Esophagus muscularis mucosa (tissue), 3 donors: ENCODE measurements at regions not wholly inside any gene's neighbourhood (a gene's known extent, or its start where the extent isn't known, plus 50 kb on each side); places are given as distances from the start of the nearest gene placed in this dataset.

Experiments used
- CTCF ChIP-seq, 3 experiments: fragments of 200-600 bp in 2 of 3; fragments of 450-650 bp in 1 of 3; sonication (generic) in 2 of 3; IDR thresholded peaks; one replicate each; pipeline ENCODE4 v1.5.1; 2017 to 2019; ENCODE audit warnings: antibody characterized with exemption in 3 of 3, mild to moderate bottlenecking in 2 of 3, moderate library complexity in 1 of 3
- EP300 ChIP-seq: sonication (generic); formaldehyde crosslinking; IDR thresholded peaks from one replicate; pipeline ENCODE4 v1.6.1; 2017; ENCODE audit warnings: antibody characterized with exemption

GRCh38 chr7:10210000-10210399 is 763.7 kb upstream of the PHF14 start:
- no peak for TF ChIP-seq CTCF (IDR thresholded peaks at IDR 0.05)
- no peak for TF ChIP-seq EP300
